ENCODE measurements at regions not wholly inside any gene's neighbourhood (a gene's known extent, or its start where the extent isn't known, plus 50 kb on each side); places are given as distances from the start of the nearest gene placed in this dataset.

- no peak for DNase-seq
Measured at GRCh38 chr11:13225038-13226001, 52.3 kb upstream of the BMAL1 start.

DNA sequence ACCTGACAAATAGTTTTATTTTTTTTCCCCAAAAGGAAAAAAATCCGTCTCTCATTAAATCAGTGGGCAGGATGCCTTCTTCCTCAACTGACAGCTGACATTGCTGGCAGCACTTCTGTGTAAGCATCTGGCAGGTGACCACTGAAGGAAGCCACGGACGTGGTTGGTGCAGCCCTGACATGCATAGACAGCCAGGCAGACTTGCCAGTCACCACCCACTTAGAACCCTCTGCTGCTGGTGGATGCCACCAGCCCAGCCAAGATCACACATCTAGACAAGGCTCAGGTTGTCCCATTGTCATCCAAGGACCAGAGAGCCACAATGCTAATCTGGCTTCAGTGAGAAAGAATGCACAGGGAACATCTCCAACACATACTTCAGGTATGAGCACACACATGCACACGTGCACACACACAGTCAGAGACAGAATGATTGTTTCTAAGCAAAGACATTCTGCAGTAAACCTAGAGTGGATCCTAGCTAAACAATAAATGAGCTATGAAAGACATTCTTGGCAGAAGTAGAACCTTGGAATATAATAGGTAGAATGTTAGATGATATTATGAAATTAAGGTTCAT is 49.8 kb upstream of the BMAL1 start:
- DNase-seq, result no peak

All from DMS79 (cell line).